Activated CD4-positive, alpha-beta T cell treated with anti-CD3 and anti-CD28 coated beads, Interleukin-2, Interleukin-6, amounts not matched to agents 100 ng/mL and 50 ng/mL, durations not matched to agents 16 hours and 8 hours (primary cell): ENCODE measurements at regions not wholly inside any gene's neighbourhood (a gene's known extent, or its start where the extent isn't known, plus 50 kb on each side); places are given as distances from the start of the nearest gene placed in this dataset.

ENCODE experiments used
- DNase-seq: peaks from one replicate; pipeline ENCODE4 v3.0.0-alpha.2; 2020

GRCh38 chr11:128187377-128187776, 400.0 kb downstream of the ETS1 start:
- no peak for DNase-seq

- DNase-seq: no peak
Measured at GRCh38 chr11:128184981-128185380, 402.4 kb downstream of the ETS1 start.

GRCh38 chr11:128182844-128183243, 404.5 kb downstream of the ETS1 start:
- no peak for DNase-seq

- no peak for DNase-seq
Measured at GRCh38 chr11:128181984-128182383, 405.4 kb downstream of the ETS1 start.

- no peak for DNase-seq
Measured at GRCh38 chr11:128181088-128181480, 406.3 kb downstream of the ETS1 start.

- DNase-seq: no peak
Measured at GRCh38 chr11:128180441-128181087, 406.8 kb downstream of the ETS1 start.

- DNase-seq: no peak
Measured at GRCh38 chr11:128179512-128179911, 407.8 kb downstream of the ETS1 start.

- no peak for DNase-seq
Measured at GRCh38 chr11:128179039-128179438, 408.3 kb downstream of the ETS1 start.

GRCh38 chr11:128174465-128175291, 412.7 kb downstream of the ETS1 start:
- DNase-seq: no peak

- peak; percentile 86 for DNase-seq
Measured at GRCh38 chr11:128172046-128172878, 415.1 kb downstream of the ETS1 start.

GRCh38 chr11:128171506-128171905, 415.9 kb downstream of the ETS1 start:
- no peak for DNase-seq

- no peak for DNase-seq
Measured at GRCh38 chr11:128165572-128165971, 421.8 kb downstream of the ETS1 start.

GRCh38 chr11:128164080-128164741, 423.1 kb downstream of the ETS1 start:
- no peak for DNase-seq

- DNase-seq: no peak
Measured at GRCh38 chr11:128161994-128162393, 425.4 kb downstream of the ETS1 start.

GRCh38 chr11:128161436-128161835, 425.9 kb downstream of the ETS1 start:
- DNase-seq: no peak

- no peak for DNase-seq
Measured at GRCh38 chr11:128158860-128159259, 428.5 kb downstream of the ETS1 start.

GRCh38 chr11:128157423-128158298, 429.7 kb downstream of the ETS1 start:
- peak; percentile 77 for DNase-seq

- DNase-seq: no peak
Measured at GRCh38 chr11:128156486-128156885, 430.9 kb downstream of the ETS1 start.

GRCh38 chr11:128155590-128155989, 431.8 kb downstream of the ETS1 start:
- no peak for DNase-seq

GRCh38 chr11:128153697-128154048, 433.7 kb downstream of the ETS1 start:
- no peak for DNase-seq

- no peak for DNase-seq
Measured at GRCh38 chr11:128152796-128153696, 434.3 kb downstream of the ETS1 start.
